ENCODE measurements at regions not wholly inside any gene's neighbourhood (a gene's known extent, or its start where the extent isn't known, plus 50 kb on each side); places are given as distances from the start of the nearest gene placed in this dataset.

GRCh38 chr2:39949131-39949530 lies 170.1 kb upstream of the THUMPD2 start:
- CTCF ChIA-PET (ENCODE audit: partially characterized antibody) = no interaction called here
- WGBS, 2 experiments (ENCODE audit: extremely low coverage in 1 of 2, insufficient coverage in 1 of 2, insufficient read length in 1 of 2, insufficient replicate concordance in 2 of 2, low coverage in 1 of 2, low lambda C conversion rate in 2 of 2, missing lambda C conversion rate in 1 of 2) = 89% methylated on average over 1 of the region's 1 CpG; no CpG with 5 or more reads in 1 of the 2 experiments

More at GRCh38 chr2:39949131-39949530, 170.1 kb upstream of the THUMPD2 start:
- H3K27me3 ChIP-seq (replicated peaks in 1 of 4; ENCODE audit: control insufficient read depth in 3 of 4, extremely low read depth in 1 of 4, insufficient read depth in 3 of 4, low read length in 3 of 4) = no peaks in the 10 kb centered on the region
- H3K14ac ChIP-seq (ENCODE audit: insufficient read length) = no peak overlapping the region
- H4K91ac ChIP-seq (replicated peaks; ENCODE audit: insufficient read length, low read length) = no peak overlapping the region
- H4K20me1 ChIP-seq (replicated peaks in 1 of 2; ENCODE audit: control insufficient read depth in 1 of 2, insufficient read depth in 2 of 2, low read length in 2 of 2) = no peaks in the 10 kb centered on the region
- POLR2A ChIA-PET (ENCODE audit: partially characterized antibody) = no interaction called here
- H3K9me3 ChIP-seq (ENCODE audit: insufficient read depth in 2 of 2, low read depth in 1 of 2, low read length in 1 of 2) = no peaks in the 10 kb centered on the region
- no peak overlapping the region for H3K18ac ChIP-seq (ENCODE audit: extremely low read depth, low read length)
- no peaks in the 10 kb centered on the region for H3K79me1 ChIP-seq (ENCODE audit: low read depth, low read length)
- no peaks in the 10 kb centered on the region for H3K36me3 ChIP-seq (ENCODE audit: control insufficient read depth in 2 of 4, insufficient read depth in 4 of 4, low read length in 3 of 4)
- H2AFZ ChIP-seq (ENCODE audit: low read length) = no peak overlapping the region
- DNase-seq (ENCODE audit: low read depth in 1 of 2, low spot score in 2 of 2) (no peak), FAIRE-seq (no peak)
- no peak overlapping the region for H2BK12ac ChIP-seq (ENCODE audit: low read depth, low read length)
- no peak for TF ChIP-seq SIN3A (conservative IDR thresholded peaks at IDR 0.05 in 1 of 2, IDR thresholded peaks at IDR 0.05 in 1 of 2; ENCODE audit: low read depth in 1 of 2, low read length in 2 of 2)
- TF ChIP-seq TBP (IDR thresholded peaks at IDR 0.05; ENCODE audit: low read depth, low read length) = no peak
- no peak for TF ChIP-seq SP1 (IDR thresholded peaks at IDR 0.05; ENCODE audit: low read depth, low read length)
- TF ChIP-seq KDM5A (IDR thresholded peaks at IDR 0.05; ENCODE audit: low read length) = no peak
- TF ChIP-seq POLR2AphosphoS5 (IDR thresholded peaks at IDR 0.05; ENCODE audit: low read depth, low read length) = no peak
- no peak for TF ChIP-seq MAFK (IDR thresholded peaks at IDR 0.05; ENCODE audit: low read depth, low read length)
- TF ChIP-seq CHD1 (IDR thresholded peaks at IDR 0.05; ENCODE audit: low read depth, low read length) = no peak
- TF ChIP-seq EGR1 (IDR thresholded peaks at IDR 0.05; ENCODE audit: borderline replicate concordance, low read depth, low read length) = no peak
- H3K4me1 ChIP-seq (replicated peaks in 1 of 4; ENCODE audit: control insufficient read depth in 3 of 4, insufficient read depth in 4 of 4, low read length in 3 of 4) = no peaks in the 10 kb centered on the region
- no peak overlapping the region for H4K8ac ChIP-seq (ENCODE audit: extremely low read depth, insufficient read depth, low read length)
- no peak overlapping the region for H2AK5ac ChIP-seq (ENCODE audit: low read depth, low read length)
- no peak overlapping the region for H3K56ac ChIP-seq (replicated peaks; ENCODE audit: insufficient read length, low read depth, low read length)
- no peak overlapping the region for H4K5ac ChIP-seq (ENCODE audit: insufficient read length, low read depth, low read length)
- no peak overlapping the region for H3K27ac ChIP-seq (ENCODE audit: low read depth, low read length)
- H3K4ac ChIP-seq (replicated peaks; ENCODE audit: insufficient read length, low read depth, low read length) = no peak overlapping the region
- no peak overlapping the region for H2BK120ac ChIP-seq (replicated peaks; ENCODE audit: low read depth, low read length)
- no peak overlapping the region for H3K9ac ChIP-seq (replicated peaks in 1 of 4; ENCODE audit: extremely low read depth in 1 of 4, low read depth in 3 of 4, low read length in 3 of 4)
- H2BK15ac ChIP-seq (ENCODE audit: low read length) = no peak overlapping the region
- H3K23ac ChIP-seq (ENCODE audit: insufficient read length) = no peak overlapping the region
- H3K4me3 ChIP-seq (ENCODE audit: extremely low read depth in 1 of 4, insufficient read depth in 2 of 4, low read depth in 3 of 4, low read length in 4 of 4) = no peak overlapping the region
- H3K4me2 ChIP-seq (ENCODE audit: insufficient read depth in 1 of 2, low read depth in 2 of 2, low read length in 2 of 2) = no peak overlapping the region
- H2BK20ac ChIP-seq (ENCODE audit: low read length) = no peak overlapping the region
- no peaks in the 10 kb centered on the region for H3K79me2 ChIP-seq (ENCODE audit: control insufficient read depth in 1 of 2, insufficient read depth in 2 of 2, low read length in 2 of 2)
- H2BK5ac ChIP-seq (ENCODE audit: low read depth, low read length) = no peak overlapping the region
- H3K23me2 ChIP-seq (ENCODE audit: low read depth, low read length) = no peaks in the 10 kb centered on the region; the same call in 1 of the 2 replicates

Measured in H1 (cell line).